ENCODE measurements at regions not wholly inside any gene's neighbourhood (a gene's known extent, or its start where the extent isn't known, plus 50 kb on each side); places are given as distances from the start of the nearest gene placed in this dataset.

- TF ChIP-seq HDGF (IDR thresholded peaks at IDR 0.05) (no peak), NFIC (IDR thresholded peaks at IDR 0.05) (no peak), ARNT (IDR thresholded peaks at IDR 0.05) (no peak), BDP1 (IDR thresholded peaks at IDR 0.05; ENCODE audit: insufficient read depth, insufficient read length) (no peak)
Measured at GRCh38 chr16:26856271-26856670, 210.5 kb upstream of the C16orf82 start.
